DMS 273 (cell line): ENCODE measurements at regions not wholly inside any gene's neighbourhood (a gene's known extent, or its start where the extent isn't known, plus 50 kb on each side); places are given as distances from the start of the nearest gene placed in this dataset.
A peak's percentile ranks its signal among the peaks of the same experiment; 100 is the strongest.
"Not testable (repeated sequence)": the region's sequence is repeated elsewhere in the genome, so short reads cannot be mapped to it uniquely, and the experiment has no call there.

ENCODE experiments used
- DNase-seq: peaks from one replicate; lab custom pipeline; 2025; ENCODE audit not compliant: unreplicated experiment; lab: John Stamatoyannopoulos, UW

DNA sequence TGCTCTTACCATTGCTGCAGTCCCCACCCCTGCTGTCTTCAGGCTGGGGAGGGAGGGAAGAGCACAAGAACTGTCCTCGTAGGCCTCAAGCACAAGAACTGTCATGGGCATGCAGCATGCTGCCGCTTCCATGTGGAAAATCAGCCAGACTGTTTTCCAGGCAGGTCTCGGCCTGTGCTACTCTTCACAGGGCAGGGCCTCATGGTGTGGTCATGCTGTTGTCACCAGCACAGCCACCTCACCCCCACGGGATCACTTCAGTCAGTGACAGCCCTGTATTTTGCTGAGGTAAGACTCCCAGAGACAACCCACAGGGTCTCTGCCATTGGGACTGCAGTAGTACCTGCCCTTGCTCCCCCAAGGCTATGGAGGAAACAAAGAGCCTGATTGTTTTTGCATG, 205.3 kb downstream of the NAP1L3 start:
- no peak for DNase-seq

DNA sequence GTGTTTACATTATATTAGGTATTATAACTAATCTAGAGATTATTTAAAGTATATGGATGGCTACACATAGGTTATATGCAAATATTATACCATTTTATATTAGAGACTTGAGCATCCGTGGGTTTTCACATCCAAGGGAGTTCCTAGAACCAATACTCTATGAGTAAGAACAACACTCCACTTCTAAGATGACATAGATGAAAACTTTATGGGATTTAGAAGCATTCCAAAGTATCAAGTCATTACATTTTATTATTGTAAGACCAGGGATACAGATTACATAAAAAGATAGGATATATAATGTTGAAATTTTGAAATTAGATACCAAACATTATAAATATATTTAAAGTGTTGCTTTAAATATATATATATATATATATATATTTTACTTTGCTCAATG, 207.0 kb downstream of the NAP1L3 start:
- no peak for DNase-seq

DNA sequence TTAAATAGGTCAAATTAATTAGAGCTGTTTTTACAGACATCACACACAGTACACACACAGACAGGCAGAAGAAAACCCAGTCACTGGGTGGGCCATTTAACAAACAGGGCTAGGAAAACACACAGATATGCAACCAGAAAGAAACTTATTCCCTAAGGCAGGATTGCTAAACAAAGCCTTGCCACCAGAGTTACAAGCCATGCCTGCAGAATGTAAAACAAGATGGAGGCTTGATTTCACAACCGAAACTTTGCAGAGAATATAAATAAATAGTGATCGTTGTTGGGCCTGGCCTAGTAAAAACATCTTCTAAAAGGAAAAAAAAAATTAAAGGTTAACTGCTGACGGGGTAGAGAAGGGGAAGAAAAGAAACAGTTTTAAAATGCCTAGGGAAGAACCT, 212.3 kb downstream of the NAP1L3 start:
- DNase-seq: no peak

- DNase-seq: no peak
Observed at GRCh38 chrX:93454509-93454908, 218.9 kb downstream of the NAP1L3 start.

- DNase-seq: not testable (repeated sequence)
Observed at GRCh38 chrX:93434721-93435120, 238.7 kb downstream of the NAP1L3 start.

GRCh38 chrX:93428497-93428896, 244.9 kb downstream of the NAP1L3 start:
- DNase-seq: no peak

DNA sequence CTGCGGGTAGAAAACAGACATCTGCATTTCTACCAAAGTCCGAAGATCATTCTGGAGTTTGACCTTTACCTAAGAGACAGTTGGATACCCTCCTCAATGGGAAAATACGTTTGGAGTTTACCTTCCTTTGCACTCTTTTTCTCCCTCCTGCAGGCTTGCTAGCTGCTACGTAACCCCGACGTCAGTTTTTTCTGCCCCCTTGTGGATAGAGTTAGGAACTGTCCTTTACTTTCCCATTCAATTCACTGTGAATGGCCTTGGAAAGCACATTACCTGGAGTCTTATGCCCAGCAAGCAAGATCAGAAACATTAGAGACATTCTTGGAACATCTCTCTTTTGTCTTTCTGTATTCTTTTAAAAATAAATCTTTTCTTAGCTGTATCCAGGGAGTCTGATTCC, 250.7 kb downstream of the NAP1L3 start:
- peak; percentile 79 for DNase-seq

DNA sequence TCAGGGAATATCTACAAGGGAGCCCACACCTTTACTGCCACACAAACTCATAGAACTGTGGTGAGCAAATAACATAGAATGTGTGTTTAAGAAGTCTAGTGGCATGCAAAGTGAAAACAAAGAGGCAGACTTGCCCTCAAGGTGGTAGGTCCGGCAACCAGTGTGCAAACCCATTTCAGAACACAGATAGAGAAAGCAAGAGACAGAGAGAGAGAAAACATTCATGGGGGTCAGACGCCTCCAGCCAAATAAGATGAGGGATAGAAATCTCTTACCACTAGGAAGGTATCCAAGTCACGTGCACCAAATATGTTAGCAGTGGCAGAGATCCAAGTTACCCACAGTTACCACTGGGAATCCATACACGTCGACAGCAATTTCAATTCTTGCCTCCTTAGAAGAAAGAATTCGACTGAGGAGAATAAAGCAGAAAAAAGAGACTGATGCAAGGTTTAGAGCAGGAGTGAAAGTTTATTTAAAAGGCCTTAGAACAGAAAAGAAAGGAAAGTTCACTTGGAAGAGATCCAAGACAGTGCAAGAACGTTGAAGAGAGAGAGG, 252.8 kb downstream of the NAP1L3 start:
- DNase-seq: peak; percentile 27

DNA sequence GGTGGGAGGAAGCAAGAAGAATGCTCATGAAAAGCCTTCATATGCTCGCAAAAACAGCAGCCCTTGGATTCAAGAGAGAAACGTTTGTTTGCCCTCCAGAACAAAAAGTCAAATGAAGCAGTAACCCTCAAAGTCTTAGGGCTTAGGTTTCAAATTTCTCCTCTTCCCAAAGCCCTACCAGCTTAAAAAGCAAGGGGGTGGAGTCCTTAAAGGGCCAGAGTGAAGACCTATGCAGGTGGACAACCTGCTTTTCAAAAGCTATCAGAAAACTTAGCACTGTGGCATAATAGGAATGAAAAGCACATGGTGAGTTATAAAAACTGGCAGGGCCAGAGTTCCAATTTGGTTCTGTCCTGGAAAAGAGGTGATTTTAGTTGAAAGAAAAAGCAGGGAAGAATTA, 253.3 kb downstream of the NAP1L3 start:
- DNase-seq: peak; percentile 7

DNA sequence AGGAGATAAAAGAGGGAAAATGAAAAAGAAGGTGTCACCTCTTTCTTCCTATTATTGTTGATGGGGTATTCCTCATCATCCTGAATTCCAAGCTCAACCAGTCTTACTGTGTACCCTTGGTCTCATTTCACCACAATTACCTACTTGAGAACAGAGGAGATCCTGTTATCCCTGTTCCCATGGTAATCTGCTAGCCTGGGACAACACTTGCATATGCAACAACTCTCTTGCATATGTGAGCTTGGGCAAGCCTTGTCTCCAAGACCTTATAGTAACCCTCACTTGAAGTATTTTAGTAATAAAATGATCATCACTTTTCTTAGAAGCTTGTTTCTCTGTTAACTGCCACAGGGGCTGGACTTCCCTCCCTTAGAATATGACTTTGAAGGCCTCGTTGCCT, 253.7 kb downstream of the NAP1L3 start:
- DNase-seq: peak; percentile 9

DNA sequence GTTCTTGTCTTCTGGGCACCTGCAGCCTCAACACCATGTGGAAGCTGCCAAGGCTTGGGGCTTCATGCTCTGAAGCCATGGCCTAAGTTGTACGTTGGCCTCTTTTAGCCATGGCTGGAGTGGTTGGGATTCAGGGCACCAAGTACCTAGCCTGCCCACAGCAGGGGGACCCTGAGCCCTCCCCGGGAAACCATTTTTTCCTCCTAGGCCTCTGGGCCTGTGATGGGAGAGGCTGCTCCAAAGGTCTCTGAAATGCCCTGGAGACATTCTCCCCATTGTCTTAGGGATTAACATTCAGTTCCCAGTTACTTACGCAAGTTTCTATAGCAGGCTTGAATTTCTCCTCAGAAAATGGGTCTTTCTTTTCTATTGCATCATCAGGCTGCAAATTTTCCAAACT, 269.3 kb downstream of the NAP1L3 start:
- DNase-seq: no peak

DNA sequence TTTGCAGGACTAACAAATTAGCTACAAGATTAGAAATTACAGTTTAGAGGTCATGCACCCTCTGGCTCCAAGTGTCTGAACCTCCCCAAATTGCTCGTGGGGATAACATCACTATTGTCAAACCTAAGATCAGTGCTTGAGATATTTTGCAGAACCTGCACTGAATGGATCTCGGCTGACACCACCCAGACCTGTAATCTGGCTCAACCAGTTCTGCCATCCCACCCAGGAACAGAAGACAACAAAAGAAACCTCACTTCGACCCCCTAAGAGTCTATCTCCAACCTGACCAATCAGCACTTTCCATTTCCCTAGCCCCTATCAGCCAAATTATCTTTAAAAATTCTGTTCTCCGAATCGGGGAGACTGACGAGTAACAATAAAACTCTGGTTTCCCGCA, 318.7 kb downstream of the NAP1L3 start:
- no peak for DNase-seq

GRCh38 chrX:93346309-93346708, 327.1 kb downstream of the NAP1L3 start:
- no peak for DNase-seq

DNA sequence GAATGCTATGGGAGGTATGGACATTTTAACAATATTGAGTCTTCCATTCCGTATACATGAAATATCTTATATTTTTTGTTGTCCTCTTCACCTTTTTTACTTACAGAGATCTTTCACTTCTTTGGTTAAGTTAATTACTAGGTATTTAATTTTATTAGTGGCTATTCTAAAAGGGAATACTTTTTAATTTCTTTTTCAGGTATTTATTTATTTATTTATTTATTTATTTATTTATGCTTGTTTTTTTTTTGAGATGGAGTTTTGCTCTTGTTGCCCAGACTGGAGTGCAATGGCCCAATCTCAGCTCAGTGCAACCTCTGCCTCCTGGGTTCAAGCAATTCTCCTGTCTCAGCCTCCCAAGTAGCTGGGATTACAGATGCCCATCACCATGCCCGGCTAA, 329.1 kb downstream of the NAP1L3 start:
- DNase-seq: not testable (repeated sequence)

DNA sequence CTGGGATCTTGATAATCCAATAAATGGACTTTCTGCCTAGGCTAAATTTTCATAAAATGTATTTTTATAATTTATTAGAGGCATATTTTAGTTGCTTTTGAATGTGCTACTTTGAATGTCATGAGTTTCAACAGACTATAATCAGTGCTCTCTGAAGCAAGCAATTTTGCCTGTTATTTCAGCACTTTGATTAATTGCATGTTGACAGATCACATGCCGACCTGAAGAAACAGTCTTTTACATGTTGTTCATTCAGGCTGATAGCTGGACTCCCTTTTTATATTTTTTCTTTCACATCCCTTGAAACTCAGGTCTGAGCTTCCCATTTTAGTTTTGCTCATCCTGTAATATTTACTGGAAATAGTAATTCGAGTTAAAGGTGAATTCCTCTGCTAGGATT, 341.0 kb downstream of the NAP1L3 start:
- DNase-seq: no peak

- peak; percentile 41 for DNase-seq
Observed at GRCh38 chrX:93322110-93322509, 351.3 kb downstream of the NAP1L3 start.

DNA sequence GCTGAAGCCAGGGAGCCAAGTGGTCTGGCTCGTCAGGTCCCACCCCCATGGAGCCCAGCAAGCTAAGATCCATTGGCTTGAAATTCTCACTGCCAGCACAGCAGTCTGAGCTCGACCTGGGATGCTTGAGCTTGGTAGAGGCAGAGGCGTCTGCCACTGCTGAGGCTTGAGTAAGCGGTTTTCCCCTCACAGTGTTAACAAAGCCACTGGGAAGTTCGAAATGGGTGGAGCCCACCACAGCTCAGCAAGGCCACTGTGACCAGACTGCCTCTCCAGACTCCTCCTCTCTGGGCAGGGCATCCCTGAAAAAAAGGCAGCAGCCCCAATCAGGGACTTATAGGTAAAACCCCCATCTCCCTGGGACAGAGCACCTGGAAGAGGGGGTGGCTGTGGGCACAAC, 353.8 kb downstream of the NAP1L3 start:
- DNase-seq: no peak
